ENCODE measurements at regions not wholly inside any gene's neighbourhood (a gene's known extent, or its start where the extent isn't known, plus 50 kb on each side); places are given as distances from the start of the nearest gene placed in this dataset.

GRCh38 chr5:66343370-66344071 lies 199.4 kb downstream of the SREK1 start:
- Histone ChIP-seq H3K27me3 (replicated peaks) (no peaks in the 10 kb centered on the region), H3K4me3 (ENCODE audit: low read depth, low read length) (no peak overlapping the region), H3K36me3 (replicated peaks) (no peaks in the 10 kb centered on the region), H3K27ac (no peak overlapping the region)
- no peak for TF ChIP-seq CTCF (IDR thresholded peaks at IDR 0.05; ENCODE audit: low read depth, low read length, missing control alignments)
- in situ Hi-C loops (cut with HindIII; ENCODE audit: low pct_ligation_motif_present, low sequenced_read_pairs), result no loop called here
- DNase-seq, result no peak

- no peak for TF ChIP-seq CTCF (IDR thresholded peaks at IDR 0.05; ENCODE audit: low read depth, low read length, missing control alignments)
- no peaks in the 10 kb centered on the region for H3K36me3 ChIP-seq (replicated peaks)
- no peak overlapping the region for H3K4me3 ChIP-seq (ENCODE audit: low read depth, low read length)
- H3K27ac ChIP-seq, result no peak overlapping the region
- in situ Hi-C loops (cut with HindIII; ENCODE audit: low pct_ligation_motif_present, low sequenced_read_pairs), result no loop called here
- no peaks in the 10 kb centered on the region for H3K27me3 ChIP-seq (replicated peaks)
- no peak for DNase-seq
Measured at GRCh38 chr5:66344544-66344943, 200.4 kb downstream of the SREK1 start.

- Histone ChIP-seq H3K27me3 (replicated peaks) (no peaks in the 10 kb centered on the region), H3K27ac (no peak overlapping the region), H3K4me3 (ENCODE audit: low read depth, low read length) (no peak overlapping the region), H3K36me3 (replicated peaks) (no peaks in the 10 kb centered on the region)
- DNase-seq, result no peak
- TF ChIP-seq CTCF (IDR thresholded peaks at IDR 0.05; ENCODE audit: low read depth, low read length, missing control alignments), result no peak
- in situ Hi-C loops (cut with HindIII; ENCODE audit: low pct_ligation_motif_present, low sequenced_read_pairs), result no loop called here
Measured at GRCh38 chr5:66345281-66345680, 201.2 kb downstream of the SREK1 start.

GRCh38 chr5:66346869-66347268 lies 202.8 kb downstream of the SREK1 start:
- no peak for DNase-seq
- Histone ChIP-seq H3K36me3 (replicated peaks) (no peaks in the 10 kb centered on the region), H3K4me3 (ENCODE audit: low read depth, low read length) (no peak overlapping the region), H3K27ac (no peak overlapping the region), H3K27me3 (replicated peaks) (no peaks in the 10 kb centered on the region)
- in situ Hi-C loops (cut with HindIII; ENCODE audit: low pct_ligation_motif_present, low sequenced_read_pairs), result no loop called here
- TF ChIP-seq CTCF (IDR thresholded peaks at IDR 0.05; ENCODE audit: low read depth, low read length, missing control alignments), result no peak

- TF ChIP-seq CTCF (IDR thresholded peaks at IDR 0.05; ENCODE audit: low read depth, low read length, missing control alignments), result no peak
- no peaks in the 10 kb centered on the region for H3K27me3 ChIP-seq (replicated peaks)
- in situ Hi-C loops (cut with HindIII; ENCODE audit: low pct_ligation_motif_present, low sequenced_read_pairs), result no loop called here
Measured at GRCh38 chr5:66348387-66349125, 204.5 kb downstream of the SREK1 start.

More at GRCh38 chr5:66348387-66349125, 204.5 kb downstream of the SREK1 start:
- Histone ChIP-seq H3K4me3 (ENCODE audit: low read depth, low read length) (no peak overlapping the region), H3K36me3 (replicated peaks) (no peaks in the 10 kb centered on the region), H3K27ac (no peak overlapping the region)
- no peak for DNase-seq
